Thymus (tissue), 11 donors: ENCODE measurements at regions not wholly inside any gene's neighbourhood (a gene's known extent, or its start where the extent isn't known, plus 50 kb on each side); places are given as distances from the start of the nearest gene placed in this dataset.

Source experiments
- DNase-seq, 9 donors: peaks; one replicate each; pipeline ENCODE4 v3.0.0-alpha.2; 2013; ENCODE audit warnings: low spot score in 9 of 9, low read depth in 6 of 9, missing footprints in 1 of 9
- H3K27ac ChIP-seq, 2 donors: one replicate each; pipeline ENCODE4 v1.5.1; 2013; ENCODE audit warnings: control low read depth in 1 of 2, low read depth in 1 of 2, low read length in 1 of 2, mild to moderate bottlenecking in 1 of 2, moderate library complexity in 1 of 2
- H3K27me3 ChIP-seq, 2 donors: one replicate each; pipeline ENCODE4 v1.5.1; 2013; ENCODE audit warnings: low read length in 1 of 2; ENCODE audit not compliant: control insufficient read depth in 2 of 2, insufficient read depth in 1 of 2
- H3K36me3 ChIP-seq, 2 donors: one replicate each; pipeline ENCODE4 v1.5.1; 2013; ENCODE audit warnings: low read length in 1 of 2, mild to moderate bottlenecking in 1 of 2, moderate library complexity in 1 of 2; ENCODE audit not compliant: control insufficient read depth in 2 of 2, insufficient read depth in 2 of 2
- H3K4me1 ChIP-seq, 2 donors: one replicate each; pipeline ENCODE4 v1.5.1; 2013; ENCODE audit warnings: low read length in 2 of 2; ENCODE audit not compliant: control insufficient read depth in 2 of 2, insufficient read depth in 2 of 2
- H3K4me3 ChIP-seq, 2 donors: one replicate each; pipeline ENCODE4 v1.5.1; 2013; ENCODE audit warnings: low read length in 2 of 2, control low read depth in 1 of 2, mild to moderate bottlenecking in 1 of 2
- H3K9me3 ChIP-seq, 2 donors: one replicate each; pipeline ENCODE4 v1.5.1; 2013; ENCODE audit warnings: low read length in 1 of 2, mild to moderate bottlenecking in 1 of 2; ENCODE audit not compliant: control insufficient read depth in 2 of 2, insufficient read depth in 1 of 2
- WGBS: extraction: QIAGEN DNeasy Blood & Tissue Kit; methylation state at CpG from one replicate; pipeline ENCODE4 v1.1.7; 2013; 5-methylcytosine and 5-hydroxymethylcytosine counted together
- donor health status: healthy.

GRCh38 chr17:56018211-56018610, 135.1 kb upstream of the ANKFN1 start:
- no peaks in the 10 kb centered on the region for H3K9me3 ChIP-seq
- H3K36me3 ChIP-seq: no peaks in the 10 kb centered on the region
- no peak overlapping the region for H3K4me3 ChIP-seq
- H3K27me3 ChIP-seq: no peaks in the 10 kb centered on the region
- WGBS: 48% methylated on average over 3 of the region's 3 CpGs
- no peak overlapping the region for H3K27ac ChIP-seq
- no peaks in the 10 kb centered on the region for H3K4me1 ChIP-seq
- no peak for DNase-seq

GRCh38 chr17:56020369-56020768, 132.9 kb upstream of the ANKFN1 start:
- H3K27me3 ChIP-seq: no peaks in the 10 kb centered on the region
- no peaks in the 10 kb centered on the region for H3K4me1 ChIP-seq
- H3K36me3 ChIP-seq: no peaks in the 10 kb centered on the region
- no peak overlapping the region for H3K27ac ChIP-seq
- WGBS: 86% methylated on average over 2 of the region's 2 CpGs
- no peak for DNase-seq
- H3K9me3 ChIP-seq: no peaks in the 10 kb centered on the region
- no peak overlapping the region for H3K4me3 ChIP-seq

- 98% methylated on average over 6 of the region's 6 CpGs for WGBS
- Histone ChIP-seq H3K36me3 (no peaks in the 10 kb centered on the region), H3K9me3 (no peaks in the 10 kb centered on the region), H3K4me1 (no peaks in the 10 kb centered on the region), H3K27ac (no peak overlapping the region), H3K27me3 (no peaks in the 10 kb centered on the region), H3K4me3 (no peak overlapping the region)
- no peak for DNase-seq
These were observed 131.5 kb upstream of the ANKFN1 start for GRCh38 chr17:56021681-56022190.

GRCh38 chr17:56023851-56024250, 129.4 kb upstream of the ANKFN1 start:
- Histone ChIP-seq H3K4me1 (no peaks in the 10 kb centered on the region), H3K27me3 (no peaks in the 10 kb centered on the region), H3K4me3 (no peak overlapping the region), H3K9me3 (no peaks in the 10 kb centered on the region), H3K36me3 (no peaks in the 10 kb centered on the region), H3K27ac (no peak overlapping the region)
- WGBS: 92% methylated on average over 2 of the region's 2 CpGs
- DNase-seq: no peak

- H3K4me3 ChIP-seq: no peak overlapping the region
- no peak for DNase-seq
- 87% methylated on average over 2 of the region's 2 CpGs for WGBS
- no peaks in the 10 kb centered on the region for H3K36me3 ChIP-seq
- H3K9me3 ChIP-seq: no peaks in the 10 kb centered on the region
- H3K27ac ChIP-seq: no peak overlapping the region
- no peaks in the 10 kb centered on the region for H3K27me3 ChIP-seq
- no peaks in the 10 kb centered on the region for H3K4me1 ChIP-seq
These were observed 126.4 kb upstream of the ANKFN1 start for GRCh38 chr17:56026915-56027314.

GRCh38 chr17:56028837-56029236, 124.4 kb upstream of the ANKFN1 start:
- H3K27ac ChIP-seq: no peak overlapping the region
- H3K36me3 ChIP-seq: no peaks in the 10 kb centered on the region
- H3K4me1 ChIP-seq: no peaks in the 10 kb centered on the region
- no peaks in the 10 kb centered on the region for H3K9me3 ChIP-seq
- DNase-seq: no peak
- 85% methylated on average over 3 of the region's 3 CpGs for WGBS
- H3K4me3 ChIP-seq: no peak overlapping the region
- no peaks in the 10 kb centered on the region for H3K27me3 ChIP-seq

- Histone ChIP-seq H3K27ac (no peak overlapping the region), H3K27me3 (no peaks in the 10 kb centered on the region), H3K4me3 (no peak overlapping the region), H3K36me3 (no peaks in the 10 kb centered on the region), H3K9me3 (no peaks in the 10 kb centered on the region), H3K4me1 (no peaks in the 10 kb centered on the region)
- no peak for DNase-seq
- 92% methylated on average over 8 of the region's 8 CpGs for WGBS
These were observed 123.2 kb upstream of the ANKFN1 start for GRCh38 chr17:56030009-56030624.

- WGBS: 88% methylated on average over 2 of the region's 2 CpGs
- Histone ChIP-seq H3K27ac (no peak overlapping the region), H3K4me1 (no peaks in the 10 kb centered on the region), H3K27me3 (no peaks in the 10 kb centered on the region), H3K4me3 (no peak overlapping the region), H3K36me3 (no peaks in the 10 kb centered on the region), H3K9me3 (no peaks in the 10 kb centered on the region)
- DNase-seq: no peak
These were observed 121.6 kb upstream of the ANKFN1 start for GRCh38 chr17:56031636-56032035.

- Histone ChIP-seq H3K9me3 (no peaks in the 10 kb centered on the region), H3K27me3 (peaks cover 0 to 2% of the 10 kb centered on the region in 2 donors), H3K4me3 (no peak overlapping the region), H3K4me1 (no peaks in the 10 kb centered on the region), H3K36me3 (no peaks in the 10 kb centered on the region), H3K27ac (no peak overlapping the region)
- DNase-seq: no peak
- 93% methylated on average over 6 of the region's 6 CpGs for WGBS
These were observed 119.1 kb upstream of the ANKFN1 start for GRCh38 chr17:56034197-56034635.
